ENCODE measurements at regions not wholly inside any gene's neighbourhood (a gene's known extent, or its start where the extent isn't known, plus 50 kb on each side); places are given as distances from the start of the nearest gene placed in this dataset.
A peak's percentile ranks its signal among the peaks of the same experiment; 100 is the strongest.
"Not testable (repeated sequence)": the region's sequence is repeated elsewhere in the genome, so short reads cannot be mapped to it uniquely, and the experiment has no call there.

DNA sequence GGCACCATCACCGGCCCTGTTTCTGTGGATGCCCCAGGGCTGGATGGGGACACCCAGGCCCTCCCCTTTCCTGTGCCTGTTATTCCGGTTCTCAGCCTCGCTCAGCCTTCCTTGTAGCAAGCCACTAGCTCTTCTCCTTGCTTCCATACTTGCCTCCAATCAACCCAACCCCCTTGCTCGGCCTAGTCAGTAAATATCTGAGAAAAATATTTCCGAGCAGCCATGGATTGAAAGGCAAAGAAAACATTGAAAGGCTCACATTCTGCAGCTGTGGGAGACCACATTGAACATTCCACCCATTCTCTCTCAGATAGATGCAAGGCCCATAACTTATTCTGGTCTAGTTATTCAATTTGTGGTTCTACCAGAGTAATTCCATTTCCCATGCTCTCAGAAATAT, 114.9 kb downstream of the SPP2 start:
- Mint-ChIP-seq H3K4me3 (no peak overlapping the region), H3K27ac (peak overlapping the region; percentile 63), H3K9me3 (no peaks in the 10 kb centered on the region), H3K36me3 (no peaks in the 10 kb centered on the region), H3K27me3 (peaks cover 0 to 10% of the 10 kb centered on the region in 2 donors), H3K4me1 (peaks cover 41 to 58% of the 10 kb centered on the region in 2 donors)
- no peak for ATAC-seq (replicated peaks)
- DNase-seq = no peak

DNA sequence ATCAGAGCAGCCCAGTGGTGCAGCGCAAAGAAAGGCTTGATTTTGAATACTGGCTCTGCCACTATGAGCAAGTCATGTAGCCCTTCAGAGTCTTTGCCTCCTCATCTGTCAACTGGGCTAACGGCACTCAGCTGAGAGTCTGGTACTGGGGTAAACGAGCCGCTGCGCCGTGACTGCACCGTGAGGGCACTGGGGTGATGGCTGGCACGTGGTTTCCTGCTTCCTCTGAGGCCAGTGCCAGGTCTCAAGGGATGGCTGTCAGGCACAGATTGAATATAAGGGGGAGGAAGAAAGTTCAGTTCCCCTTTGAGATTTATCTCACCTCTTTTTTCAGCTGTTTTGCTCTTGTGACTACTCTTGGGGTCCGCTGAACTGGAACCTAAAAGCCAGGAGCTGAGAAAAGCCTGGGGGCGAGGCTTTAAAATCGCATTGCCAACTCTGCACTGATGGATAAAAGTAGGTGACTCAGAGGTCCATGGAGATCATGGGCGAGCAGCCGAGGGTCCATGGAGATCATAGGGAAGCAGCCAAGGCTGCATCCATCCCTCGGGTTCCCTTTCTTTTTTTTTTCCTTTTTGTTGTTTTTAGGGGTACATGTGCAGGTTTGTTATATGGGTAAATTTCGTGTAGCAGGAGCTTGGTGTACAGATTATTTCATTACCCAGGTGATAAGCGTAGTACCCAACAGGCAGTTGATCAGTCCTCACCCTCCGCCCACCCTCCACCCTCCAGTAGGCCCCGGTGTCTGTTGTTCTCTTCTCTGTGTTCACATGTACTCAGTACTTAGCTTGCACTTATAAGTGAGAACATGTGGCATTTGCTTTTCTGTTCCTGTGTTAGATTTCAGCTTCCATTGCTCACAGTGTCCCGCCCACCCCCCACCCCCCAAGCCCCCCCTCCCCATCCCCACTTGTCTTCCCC, 114.3 kb downstream of the SPP2 start:
- Mint-ChIP-seq H3K9me3 (no peaks in the 10 kb centered on the region), H3K4me3 (peak overlapping the region in 1 of 2 donors; percentile 58), H3K27ac (peak overlapping the region; percentile 82), H3K4me1 (peaks cover 41 to 60% of the 10 kb centered on the region in 2 donors), H3K27me3 (peaks cover 0 to 12% of the 10 kb centered on the region in 2 donors), H3K36me3 (no peaks in the 10 kb centered on the region)
- ATAC-seq (replicated peaks) (peak; percentile 99), DNase-seq (peak; percentile 85)

DNA sequence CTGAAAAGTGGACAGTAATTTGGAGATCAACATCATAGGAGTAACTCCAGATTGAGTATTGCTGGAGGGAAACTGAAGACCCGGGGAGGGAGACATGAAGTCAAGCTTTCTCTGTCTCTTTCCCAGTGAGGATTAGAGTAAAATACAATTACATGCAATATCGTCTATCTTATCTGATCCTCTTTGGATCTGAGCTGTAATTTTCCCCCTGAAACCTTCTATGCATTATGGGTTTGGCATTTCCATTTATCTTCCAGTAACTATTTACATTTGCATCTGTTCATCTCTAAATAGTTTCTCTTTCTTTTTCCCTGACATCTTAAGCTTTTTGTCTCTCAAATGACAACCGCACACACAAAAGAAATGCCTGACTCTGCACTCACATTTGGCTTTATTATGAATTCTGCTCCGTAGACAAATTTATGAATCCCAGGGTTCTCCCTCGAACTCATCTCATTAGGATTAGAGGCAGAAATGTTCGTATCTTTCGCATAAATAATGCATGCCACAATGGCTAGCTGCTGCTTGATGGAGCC, 113.1 kb downstream of the SPP2 start:
- DNase-seq = no peak
- Mint-ChIP-seq H3K4me1 (peaks cover 41 to 60% of the 10 kb centered on the region in 2 donors), H3K4me3 (no peak overlapping the region), H3K27me3 (peaks cover 6 to 19% of the 10 kb centered on the region in 2 donors), H3K27ac (no peak overlapping the region), H3K9me3 (no peaks in the 10 kb centered on the region), H3K36me3 (no peaks in the 10 kb centered on the region)
- no peak for ATAC-seq (replicated peaks)

DNA sequence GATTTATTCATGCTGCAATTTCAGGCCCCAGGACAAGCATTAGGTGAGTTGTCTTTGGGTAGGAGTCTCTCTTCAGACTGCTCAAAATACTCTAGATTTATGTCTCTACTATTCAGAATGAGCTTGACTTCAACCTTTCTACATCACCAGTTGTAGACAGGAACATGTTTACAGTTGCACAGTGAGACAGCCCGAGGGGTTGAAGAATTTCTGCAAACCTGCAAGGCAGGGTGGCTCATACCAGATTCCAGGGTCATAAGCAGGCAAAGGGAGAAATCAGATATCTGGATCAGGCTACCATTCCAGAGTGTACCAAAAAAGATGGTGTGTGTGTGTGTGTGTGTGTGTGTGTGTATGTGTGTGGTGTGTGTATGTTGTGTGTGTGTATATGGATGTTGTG, 112.4 kb downstream of the SPP2 start:
- no peaks in the 10 kb centered on the region for H3K36me3 Mint-ChIP-seq
- DNase-seq (no peak), ATAC-seq (replicated peaks) (no peak)
- H3K27me3 Mint-ChIP-seq = peaks cover 10 to 25% of the 10 kb centered on the region in 2 donors
- H3K9me3 Mint-ChIP-seq = no peaks in the 10 kb centered on the region
- no peak overlapping the region for H3K4me3 Mint-ChIP-seq
- H3K4me1 Mint-ChIP-seq = peaks cover 41 to 60% of the 10 kb centered on the region in 2 donors
- H3K27ac Mint-ChIP-seq = no peak overlapping the region

DNA sequence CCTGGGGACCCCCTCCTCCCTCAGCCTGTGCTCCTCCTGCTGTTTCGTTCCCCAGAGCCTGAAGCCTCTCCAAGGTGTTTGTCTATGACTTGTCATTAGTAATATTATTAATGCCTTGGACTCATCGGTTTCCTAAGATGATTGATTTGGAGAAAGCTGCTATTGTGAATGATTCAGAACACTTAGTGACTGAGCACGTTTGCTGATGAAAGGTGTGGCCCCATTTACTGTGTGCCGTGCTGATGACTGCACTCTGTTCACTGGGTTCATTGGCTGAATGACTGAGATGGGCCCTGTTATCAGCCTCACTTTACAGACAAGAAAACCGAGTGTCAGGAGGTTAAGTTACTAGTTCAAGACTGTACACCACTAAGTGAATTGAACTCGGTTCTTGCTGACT, 111.4 kb downstream of the SPP2 start:
- Mint-ChIP-seq H3K27ac (no peak overlapping the region), H3K4me3 (no peak overlapping the region), H3K27me3 (peaks cover 11 to 26% of the 10 kb centered on the region in 2 donors), H3K36me3 (no peaks in the 10 kb centered on the region), H3K4me1 (peaks cover 40 to 58% of the 10 kb centered on the region in 2 donors), H3K9me3 (no peaks in the 10 kb centered on the region)
- no peak for DNase-seq
- no peak for ATAC-seq (replicated peaks)

DNA sequence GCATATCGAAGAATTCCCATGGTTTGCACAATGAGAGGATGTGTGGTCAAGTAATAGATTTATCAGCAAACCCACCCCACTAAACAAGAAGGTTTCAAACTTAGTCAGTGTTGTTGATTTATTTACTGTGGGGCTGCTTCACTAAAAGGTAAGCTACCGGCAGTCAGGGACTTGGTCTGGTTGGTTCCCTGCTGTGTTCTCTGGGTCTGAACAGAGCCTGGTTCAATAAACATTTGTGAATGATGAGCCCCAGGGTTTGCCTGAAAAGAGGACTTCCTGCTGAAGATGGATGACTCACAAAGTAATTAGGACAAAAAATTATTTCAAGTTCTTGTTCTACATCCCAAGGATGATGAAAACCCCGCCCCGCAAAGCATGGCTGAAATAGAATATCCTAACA, 108.3 kb downstream of the SPP2 start:
- Mint-ChIP-seq H3K27ac (no peak overlapping the region), H3K36me3 (no peaks in the 10 kb centered on the region), H3K9me3 (no peaks in the 10 kb centered on the region), H3K4me1 (peaks cover 16 to 27% of the 10 kb centered on the region in 2 donors), H3K27me3 (peaks cover 16 to 32% of the 10 kb centered on the region in 2 donors), H3K4me3 (no peak overlapping the region)
- ATAC-seq (replicated peaks) = no peak
- DNase-seq = no peak

DNA sequence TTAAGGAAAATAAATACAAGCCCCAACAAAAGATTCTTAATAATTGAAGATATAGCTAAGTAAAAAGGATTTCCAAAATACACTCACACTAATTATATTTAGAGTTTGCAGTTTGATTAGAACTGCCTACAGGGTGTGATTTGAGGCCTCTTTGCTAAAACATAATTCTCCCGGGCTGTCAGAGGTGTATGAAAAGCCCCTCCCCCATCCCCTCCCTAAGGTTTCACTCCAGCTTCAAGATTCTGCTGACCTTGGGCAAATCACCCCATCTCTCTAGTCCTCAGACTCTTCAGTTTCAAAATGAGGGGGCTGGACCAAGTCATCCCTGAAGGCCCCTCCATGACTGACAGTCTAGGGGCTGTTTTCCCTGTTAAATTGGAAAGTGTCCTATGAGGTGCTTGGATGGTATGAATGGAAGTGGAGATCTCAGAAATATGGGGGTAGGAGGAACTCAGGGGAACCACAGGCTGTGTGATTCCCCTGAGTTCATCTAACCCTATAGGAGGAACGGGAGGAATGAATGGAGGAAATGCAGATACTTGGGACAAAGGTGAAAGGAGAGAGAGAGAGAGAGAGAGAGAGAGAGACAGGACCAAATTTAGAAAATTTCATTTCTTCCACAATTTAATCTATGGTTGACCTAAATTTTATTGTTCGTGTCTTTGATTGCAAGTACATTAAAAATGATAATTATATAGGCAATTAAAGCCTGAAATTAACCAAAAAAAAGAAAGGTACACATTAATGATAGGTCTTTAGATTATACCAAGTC, 107.5 kb downstream of the SPP2 start:
- no peak overlapping the region for H3K27ac Mint-ChIP-seq
- DNase-seq = no peak

DNA sequence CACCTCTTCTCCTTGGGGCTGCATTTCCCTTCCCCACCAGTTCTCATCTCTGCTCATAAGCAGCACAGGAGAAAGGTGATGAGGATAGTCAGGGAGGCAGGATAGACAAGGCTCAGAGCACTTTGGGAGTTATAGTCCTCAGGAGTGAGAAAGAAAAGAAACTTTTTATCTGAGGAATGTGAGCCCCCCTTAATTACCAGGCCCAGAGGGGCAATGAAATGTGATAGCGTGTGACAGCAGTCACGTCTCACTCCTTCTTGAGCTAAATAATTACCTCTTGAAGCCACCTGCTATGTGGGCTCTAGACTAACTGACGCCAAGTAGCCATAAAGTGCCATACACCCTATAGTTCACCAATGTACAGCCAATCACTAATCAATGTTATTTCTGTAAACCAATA, 105.8 kb downstream of the SPP2 start:
- Mint-ChIP-seq H3K27ac (no peak overlapping the region), H3K27me3 (peaks cover 16 to 41% of the 10 kb centered on the region in 2 donors), H3K4me3 (no peak overlapping the region), H3K36me3 (peaks cover 0 to 3% of the 10 kb centered on the region in 2 donors), H3K4me1 (peaks cover 7 to 11% of the 10 kb centered on the region in 2 donors), H3K9me3 (peaks cover 0 to 6% of the 10 kb centered on the region in 2 donors)
- no peak for ATAC-seq (replicated peaks)
- no peak for DNase-seq

More for the DNA sequence above, 107.5 kb downstream of the SPP2 start:
- H3K4me3 Mint-ChIP-seq = no peak overlapping the region
- peaks cover 0 to 5% of the 10 kb centered on the region in 2 donors for H3K9me3 Mint-ChIP-seq
- peaks cover 16 to 41% of the 10 kb centered on the region in 2 donors for H3K27me3 Mint-ChIP-seq
- H3K36me3 Mint-ChIP-seq = no peaks in the 10 kb centered on the region
- no peak for ATAC-seq (replicated peaks)
- H3K4me1 Mint-ChIP-seq = peaks cover 9 to 19% of the 10 kb centered on the region in 2 donors

DNA sequence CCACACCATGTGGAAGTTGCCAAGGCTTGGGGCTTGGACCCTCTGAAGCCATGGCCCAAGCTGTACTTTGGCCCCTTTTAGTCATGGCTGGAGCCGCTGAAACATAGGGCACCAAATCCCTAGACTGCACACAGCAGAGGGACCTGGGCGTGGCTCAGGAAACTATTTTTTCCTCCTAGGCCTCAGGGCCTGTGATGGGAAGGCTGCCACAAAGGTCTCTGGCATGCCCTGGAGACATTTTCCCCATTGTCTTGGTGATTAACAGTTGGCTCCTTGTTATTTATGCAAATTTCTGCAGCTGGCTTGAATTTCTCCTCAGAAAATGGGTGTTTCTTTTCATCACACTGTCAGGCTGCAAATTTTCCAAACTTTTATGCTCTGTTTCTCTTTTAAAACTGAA, 102.3 kb downstream of the SPP2 start:
- not testable (repeated sequence) for ATAC-seq (replicated peaks); H3K4me3 Mint-ChIP-seq; H3K36me3 Mint-ChIP-seq; H3K9me3 Mint-ChIP-seq; H3K4me1 Mint-ChIP-seq; H3K27ac Mint-ChIP-seq; DNase-seq
- peaks cover 9 to 16% of the 10 kb centered on the region in 2 donors for H3K27me3 Mint-ChIP-seq

DNA sequence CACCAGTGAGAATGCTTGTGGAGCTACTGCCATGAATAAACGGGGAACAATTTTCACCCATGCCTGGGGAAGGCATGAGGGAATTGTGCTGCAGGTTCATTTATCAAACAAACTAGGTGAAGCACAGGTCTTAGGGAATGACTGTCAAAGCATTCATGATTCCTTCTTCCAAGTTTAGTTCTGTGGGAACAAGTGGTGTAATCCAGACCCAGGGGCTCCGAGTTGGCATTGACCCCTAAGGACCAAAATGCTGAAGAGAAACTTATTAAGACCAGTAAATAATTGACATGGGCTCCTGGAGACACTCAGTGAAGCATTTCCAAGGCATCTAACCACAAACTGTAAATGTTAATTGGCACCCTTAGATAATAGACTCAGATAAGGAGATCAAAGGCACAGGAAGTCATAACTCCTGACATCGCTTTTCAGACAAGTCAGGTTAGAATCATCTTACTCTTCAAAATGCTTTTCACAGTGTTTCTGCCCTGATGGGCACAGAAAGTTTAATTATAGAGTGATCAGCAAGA, 96.9 kb downstream of the SPP2 start:
- peaks cover 0 to 1% of the 10 kb centered on the region in 2 donors for H3K9me3 Mint-ChIP-seq
- no peak overlapping the region for H3K4me3 Mint-ChIP-seq
- DNase-seq = no peak
- peaks cover 0 to 13% of the 10 kb centered on the region in 2 donors for H3K27me3 Mint-ChIP-seq
- H3K4me1 Mint-ChIP-seq = peaks cover 5 to 9% of the 10 kb centered on the region in 2 donors
- H3K27ac Mint-ChIP-seq = no peak overlapping the region
- no peak for ATAC-seq (replicated peaks)
- H3K36me3 Mint-ChIP-seq = no peaks in the 10 kb centered on the region

DNA sequence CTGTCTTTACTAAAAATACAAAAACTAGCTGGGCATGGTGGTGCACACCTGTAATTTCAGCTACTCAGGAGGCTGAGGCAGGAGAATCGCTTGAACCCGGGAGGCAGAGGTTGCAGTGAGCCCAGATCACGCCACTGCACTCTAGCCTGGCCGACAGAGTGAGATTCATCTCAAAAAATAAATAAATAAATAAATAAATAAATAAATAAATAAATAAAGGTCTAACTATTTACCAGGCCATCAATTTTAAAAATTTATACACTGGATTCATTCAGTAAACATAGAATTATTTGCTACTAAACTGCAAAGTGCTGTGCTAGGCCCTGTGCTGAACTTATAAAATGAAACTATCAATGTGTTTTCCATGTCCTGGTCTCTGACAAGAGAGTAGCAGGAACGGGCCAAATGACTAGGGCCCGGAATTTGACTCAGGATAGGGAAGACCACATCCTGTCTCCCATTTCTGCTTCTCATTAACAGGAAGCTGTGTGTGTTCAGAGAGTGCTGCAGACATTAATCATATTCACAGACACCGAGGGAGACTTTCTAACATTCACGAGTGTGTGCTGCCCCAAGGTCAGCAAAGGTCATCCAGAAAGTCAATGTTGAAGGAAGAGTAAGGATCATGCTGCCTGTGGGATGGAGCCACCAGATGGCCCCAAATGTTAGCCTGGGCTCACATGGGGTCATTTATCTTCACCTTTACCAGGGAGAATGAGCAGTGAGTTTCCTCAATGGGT, 95.8 kb downstream of the SPP2 start:
- Mint-ChIP-seq H3K4me1 (peaks cover 5 to 9% of the 10 kb centered on the region in 2 donors), H3K4me3 (no peak overlapping the region)

DNA sequence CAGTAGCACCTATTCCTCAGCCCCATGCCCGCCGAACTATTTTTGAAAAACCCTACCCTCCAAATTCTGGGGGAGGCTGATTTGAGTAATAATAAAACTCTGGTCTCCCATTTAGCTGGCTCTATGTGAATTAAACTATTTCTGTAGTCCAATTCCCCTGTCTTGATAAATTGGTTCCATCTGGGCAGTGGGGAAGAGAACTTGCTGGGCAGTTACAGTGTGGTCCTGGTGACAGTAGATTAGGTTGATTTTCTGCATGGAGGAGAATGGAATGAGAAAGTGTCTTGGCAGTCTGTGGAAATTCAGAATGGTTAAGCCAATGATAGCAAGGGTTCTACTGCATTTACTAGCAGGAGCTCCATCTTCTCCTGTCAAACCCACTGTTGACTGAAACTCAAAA, 95.0 kb downstream of the SPP2 start:
- Mint-ChIP-seq H3K27ac (no peak overlapping the region), H3K27me3 (peaks cover 3 to 17% of the 10 kb centered on the region in 2 donors), H3K9me3 (no peaks in the 10 kb centered on the region), H3K4me3 (no peak overlapping the region), H3K36me3 (no peaks in the 10 kb centered on the region), H3K4me1 (peaks cover 5 to 9% of the 10 kb centered on the region in 2 donors)
- no peak for DNase-seq
- no peak for ATAC-seq (replicated peaks)

More for the DNA sequence above, 95.8 kb downstream of the SPP2 start:
- Mint-ChIP-seq H3K27ac (no peak overlapping the region), H3K9me3 (no peaks in the 10 kb centered on the region), H3K27me3 (peaks cover 0 to 13% of the 10 kb centered on the region in 2 donors), H3K36me3 (no peaks in the 10 kb centered on the region)
- no peak for ATAC-seq (replicated peaks)
- DNase-seq = no peak

DNA sequence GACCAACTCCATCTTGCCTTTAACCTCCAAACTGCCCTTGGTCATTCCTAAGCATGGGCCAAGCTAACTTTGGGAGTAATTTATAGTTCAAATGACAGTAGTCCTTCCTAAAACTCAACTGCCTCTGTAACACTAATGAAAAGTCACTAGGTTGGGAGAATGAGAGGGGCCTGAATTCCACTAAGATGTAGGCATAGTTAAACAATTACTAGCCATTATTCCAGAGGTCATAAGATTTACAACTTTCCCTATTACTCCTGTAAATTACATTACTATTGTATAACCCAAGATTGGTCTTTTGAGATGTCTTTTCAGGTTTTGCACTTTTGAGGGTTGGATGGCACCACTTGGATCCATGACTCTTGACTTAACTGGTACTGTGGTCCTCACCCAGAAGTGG, 94.6 kb downstream of the SPP2 start:
- Mint-ChIP-seq H3K27ac (no peak overlapping the region), H3K9me3 (no peaks in the 10 kb centered on the region), H3K27me3 (peaks cover 8 to 22% of the 10 kb centered on the region in 2 donors), H3K36me3 (no peaks in the 10 kb centered on the region), H3K4me1 (peaks cover 5 to 9% of the 10 kb centered on the region in 2 donors), H3K4me3 (no peak overlapping the region)
- DNase-seq (no peak), ATAC-seq (replicated peaks) (no peak)
